Left lung (tissue), 4 donors: ENCODE measurements at regions not wholly inside any gene's neighbourhood (a gene's known extent, or its start where the extent isn't known, plus 50 kb on each side); places are given as distances from the start of the nearest gene placed in this dataset.

ENCODE experiments used
- ATAC-seq: fragments of 200-7000 bp; cut with Tn5 transposase; one replicate; pipeline ENCODE4 v1.9.1; 2020; ENCODE audit warnings: moderate library complexity
- DNase-seq, 4 donors: peaks; one replicate each; pipeline ENCODE4 v3.0.0-alpha.2; 2013 to 2020
- H3K27ac ChIP-seq, 2 donors: fragments of 200-600 bp; sonication (generic) in 1 of 2; one replicate each; pipeline versions ENCODE4 v1.5.0 to v1.8.0; 2020 to 2021
- H3K27me3 ChIP-seq, 2 donors: fragments of 200-600 bp; sonication (generic) in 1 of 2; one replicate each; pipeline versions ENCODE4 v1.5.0 to v1.8.0; 2020 to 2021
- H3K36me3 ChIP-seq, 2 donors: fragments of 200-600 bp; sonication (generic) in 1 of 2; one replicate each; pipeline versions ENCODE4 v1.5.0 to v1.8.0; 2020 to 2021
- H3K4me1 ChIP-seq, 2 donors: fragments of 200-600 bp; one replicate each; pipeline ENCODE4 v1.8.0; 2021
- H3K4me3 ChIP-seq, 2 donors: fragments of 200-600 bp; sonication (generic) in 1 of 2; one replicate each; pipeline versions ENCODE4 v1.5.0 to v1.8.0; 2020 to 2021; ENCODE audit warnings: mild to moderate bottlenecking in 1 of 2
- H3K9me3 ChIP-seq, 2 donors: fragments of 200-600 bp; sonication (generic) in 1 of 2; one replicate each; pipeline versions ENCODE4 v1.5.0 to v1.8.0; 2020 to 2021
- CTCF ChIP-seq, 2 donors: fragments of 200-600 bp; sonication (generic) in 1 of 2; IDR thresholded peaks; one replicate each; pipeline versions ENCODE4 v1.5.0 to v1.8.0; 2021; ENCODE audit warnings: antibody characterized with exemption in 2 of 2
- intact Hi-C, 2 donors: fragments of 100-400 bp; cut with DNase I; formaldehyde crosslinking; loops; one replicate each; pipeline versions ENCODE4 v1.11.2 to v1.14.2; 2022
- donor health status: DM: no; HTN: yes; CAD: no.
- donor health status: DM: no; HTN: no; CAD: no.

GRCh38 chr18:50473881-50474280, 86.0 kb upstream of the MAPK4 start:
- Histone ChIP-seq H3K36me3 (no peaks in the 10 kb centered on the region), H3K4me3 (no peak overlapping the region), H3K4me1 (no peaks in the 10 kb centered on the region), H3K27ac (no peak overlapping the region), H3K27me3 (peaks cover 0 to 12% of the 10 kb centered on the region in 2 donors), H3K9me3 (no peaks in the 10 kb centered on the region)
- TF ChIP-seq CTCF (IDR thresholded peaks at IDR 0.05) = no peak
- DNase-seq (no peak), ATAC-seq (no peak)
- intact Hi-C loops = no loop called here

GRCh38 chr18:50475538-50476193, 84.2 kb upstream of the MAPK4 start:
- Histone ChIP-seq H3K4me3 (no peak overlapping the region), H3K27ac (no peak overlapping the region), H3K4me1 (no peaks in the 10 kb centered on the region), H3K9me3 (no peaks in the 10 kb centered on the region), H3K27me3 (peaks cover 0 to 12% of the 10 kb centered on the region in 2 donors), H3K36me3 (no peaks in the 10 kb centered on the region)
- DNase-seq = no peak
- intact Hi-C loops = no loop called here
- no peak for ATAC-seq
- no peak for TF ChIP-seq CTCF (IDR thresholded peaks at IDR 0.05)

GRCh38 chr18:50492097-50492496, 67.8 kb upstream of the MAPK4 start:
- no peaks in the 10 kb centered on the region for H3K4me1 ChIP-seq
- H3K27ac ChIP-seq = no peak overlapping the region
- H3K4me3 ChIP-seq = no peak overlapping the region
- no peak for TF ChIP-seq CTCF (IDR thresholded peaks at IDR 0.05)
- no peaks in the 10 kb centered on the region for H3K27me3 ChIP-seq
- intact Hi-C loops = no loop called here
- ATAC-seq (no peak), DNase-seq (no peak)
- no peaks in the 10 kb centered on the region for H3K36me3 ChIP-seq
- peaks cover 0 to 4% of the 10 kb centered on the region in 2 donors for H3K9me3 ChIP-seq

- DNase-seq = no peak
- Histone ChIP-seq H3K4me1 (no peaks in the 10 kb centered on the region), H3K4me3 (no peak overlapping the region), H3K27ac (no peak overlapping the region), H3K27me3 (no peaks in the 10 kb centered on the region), H3K9me3 (peaks cover 0 to 4% of the 10 kb centered on the region in 2 donors), H3K36me3 (no peaks in the 10 kb centered on the region)
- no peak for TF ChIP-seq CTCF (IDR thresholded peaks at IDR 0.05)
- intact Hi-C loops = no loop called here
- ATAC-seq = no peak
These were observed 65.3 kb upstream of the MAPK4 start for GRCh38 chr18:50494569-50494968.

GRCh38 chr18:50506362-50506761, 53.5 kb upstream of the MAPK4 start:
- intact Hi-C loops = no loop called here

More at GRCh38 chr18:50506362-50506761, 53.5 kb upstream of the MAPK4 start:
- Histone ChIP-seq H3K9me3 (no peaks in the 10 kb centered on the region), H3K4me1 (no peaks in the 10 kb centered on the region), H3K4me3 (no peak overlapping the region), H3K27ac (no peak overlapping the region), H3K36me3 (no peaks in the 10 kb centered on the region), H3K27me3 (peaks cover 0 to 5% of the 10 kb centered on the region in 2 donors)
- TF ChIP-seq CTCF (IDR thresholded peaks at IDR 0.05) = no peak
- DNase-seq (no peak), ATAC-seq (no peak)
